ENCODE measurements at regions not wholly inside any gene's neighbourhood (a gene's known extent, or its start where the extent isn't known, plus 50 kb on each side); places are given as distances from the start of the nearest gene placed in this dataset.
A peak's percentile ranks its signal among the peaks of the same experiment; 100 is the strongest.
"Not testable (repeated sequence)": the region's sequence is repeated elsewhere in the genome, so short reads cannot be mapped to it uniquely, and the experiment has no call there.

- DNase-seq, result peak in 1 of 2 donors; percentile 13
- no peaks in the 10 kb centered on the region for H3K27me3 ChIP-seq
- no peak overlapping the region for H3K4me3 ChIP-seq
- no peaks in the 10 kb centered on the region for H3K4me1 ChIP-seq
- intact Hi-C loops (cut with DNase I; ENCODE audit: low total_unique reads), result no loop called here
- no peak for TF ChIP-seq CTCF (IDR thresholded peaks at IDR 0.05)
- H3K9me3 ChIP-seq, result no peaks in the 10 kb centered on the region
- no peaks in the 10 kb centered on the region for H3K36me3 ChIP-seq
- no peak overlapping the region for H3K27ac ChIP-seq
These were observed 82.3 kb upstream of the XPO1 start for GRCh38 chr2:61620244-61621159.

- intact Hi-C loops (cut with DNase I; ENCODE audit: low total_unique reads), result no loop called here
These were observed 81.4 kb upstream of the XPO1 start for GRCh38 chr2:61619561-61619960.

GRCh38 chr2:61617610-61618009 lies 79.5 kb upstream of the XPO1 start:
- no peaks in the 10 kb centered on the region for H3K36me3 ChIP-seq
- no peaks in the 10 kb centered on the region for H3K27me3 ChIP-seq
- H3K4me3 ChIP-seq, result no peak overlapping the region
- no peak overlapping the region for H3K27ac ChIP-seq
- no peaks in the 10 kb centered on the region for H3K9me3 ChIP-seq
- intact Hi-C loops (cut with DNase I; ENCODE audit: low total_unique reads), result no loop called here
- no peak for TF ChIP-seq CTCF (IDR thresholded peaks at IDR 0.05)
- DNase-seq, result no peak
- no peaks in the 10 kb centered on the region for H3K4me1 ChIP-seq

More at GRCh38 chr2:61619561-61619960, 81.4 kb upstream of the XPO1 start:
- TF ChIP-seq CTCF (IDR thresholded peaks at IDR 0.05), result no peak
- Histone ChIP-seq H3K4me3 (no peak overlapping the region), H3K4me1 (no peaks in the 10 kb centered on the region), H3K9me3 (no peaks in the 10 kb centered on the region), H3K36me3 (no peaks in the 10 kb centered on the region), H3K27ac (no peak overlapping the region), H3K27me3 (no peaks in the 10 kb centered on the region)
- DNase-seq, result no peak

- Histone ChIP-seq H3K27ac (no peak overlapping the region), H3K27me3 (no peaks in the 10 kb centered on the region), H3K4me3 (no peak overlapping the region), H3K9me3 (no peaks in the 10 kb centered on the region), H3K36me3 (no peaks in the 10 kb centered on the region), H3K4me1 (no peaks in the 10 kb centered on the region)
- no peak for DNase-seq
- intact Hi-C loops (cut with DNase I; ENCODE audit: low total_unique reads), result no loop called here
- TF ChIP-seq CTCF (IDR thresholded peaks at IDR 0.05), result no peak
These were observed 67.1 kb upstream of the XPO1 start for GRCh38 chr2:61605245-61605644.

- Histone ChIP-seq H3K27ac (no peak overlapping the region), H3K36me3 (no peaks in the 10 kb centered on the region), H3K27me3 (no peaks in the 10 kb centered on the region), H3K4me1 (no peaks in the 10 kb centered on the region), H3K4me3 (no peak overlapping the region), H3K9me3 (no peaks in the 10 kb centered on the region)
- DNase-seq, result no peak
- TF ChIP-seq CTCF (IDR thresholded peaks at IDR 0.05), result no peak
- intact Hi-C loops (cut with DNase I; ENCODE audit: low total_unique reads), result no loop called here
These were observed 66.3 kb upstream of the XPO1 start for GRCh38 chr2:61604433-61604832.

GRCh38 chr2:61598515-61599156 lies 60.5 kb upstream of the XPO1 start:
- DNase-seq; H3K4me3 ChIP-seq; H3K36me3 ChIP-seq; H3K4me1 ChIP-seq; H3K9me3 ChIP-seq; H3K27me3 ChIP-seq; H3K27ac ChIP-seq; intact Hi-C loops (cut with DNase I; ENCODE audit: low total_unique reads): not testable (repeated sequence)
